Endothelial cell (in vitro differentiated cells): ENCODE measurements at regions not wholly inside any gene's neighbourhood (a gene's known extent, or its start where the extent isn't known, plus 50 kb on each side); places are given as distances from the start of the nearest gene placed in this dataset.

ENCODE experiments used
- DNase-seq: peaks from one replicate; pipeline ENCODE4 v3.0.0; 2021; ENCODE audit warnings: low spot score
- H3K27ac Mint-ChIP-seq: one replicate; pipeline ENCODE4 v1.8.0; 2021; ENCODE audit warnings: mixed read lengths, inconsistent platforms; ENCODE audit not compliant: unreplicated experiment
- H3K27me3 Mint-ChIP-seq: one replicate; pipeline ENCODE4 v1.8.0; 2021; ENCODE audit warnings: mild to moderate bottlenecking, moderate library complexity, mixed read lengths, inconsistent platforms; ENCODE audit not compliant: unreplicated experiment
- H3K36me3 Mint-ChIP-seq: one replicate; pipeline ENCODE4 v1.8.0; 2021; ENCODE audit warnings: mild to moderate bottlenecking, low read depth, mixed read lengths, inconsistent platforms; ENCODE audit not compliant: unreplicated experiment
- H3K4me1 Mint-ChIP-seq: one replicate; pipeline ENCODE4 v1.8.0; 2021; ENCODE audit warnings: mild to moderate bottlenecking, mixed read lengths, inconsistent platforms; ENCODE audit not compliant: unreplicated experiment
- H3K4me3 Mint-ChIP-seq: one replicate; pipeline ENCODE4 v1.8.0; 2021; ENCODE audit warnings: mild to moderate bottlenecking, mixed read lengths, inconsistent platforms; ENCODE audit not compliant: unreplicated experiment
- H3K9me3 Mint-ChIP-seq: one replicate; pipeline ENCODE4 v1.8.0; 2021; ENCODE audit warnings: mixed read lengths, inconsistent platforms; ENCODE audit not compliant: unreplicated experiment
- TF ChIP-seq, protein P1 (sequence below): fragments of 200-600 bp; sonication (generic); IDR thresholded peaks from one replicate; pipeline ENCODE4 v1.5.0; 2021; ENCODE audit warnings: antibody characterized with exemption; ENCODE audit not compliant: unreplicated experiment

DNA sequence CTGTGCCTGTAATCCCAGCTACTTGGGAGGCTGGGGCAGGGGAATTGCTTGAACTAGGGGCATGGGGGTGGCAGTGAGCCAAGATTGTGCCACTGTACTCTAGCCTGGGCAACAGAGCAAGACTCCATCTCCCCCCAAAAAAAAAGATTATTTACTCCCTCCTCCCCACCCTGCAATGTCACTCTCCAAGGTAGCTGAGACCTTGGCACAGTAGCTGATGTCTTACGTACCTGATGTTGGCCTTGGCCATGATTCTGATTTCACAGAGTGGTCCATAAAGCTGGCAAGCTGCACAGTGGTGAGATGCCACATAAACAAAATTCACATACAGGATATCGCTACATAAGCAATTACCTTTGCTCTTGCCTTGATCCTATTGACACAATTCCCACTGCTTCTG, 108.5 kb downstream of the CAVIN4 start:
- Mint-ChIP-seq H3K9me3 (no peaks in the 10 kb centered on the region), H3K27me3 (no peaks in the 10 kb centered on the region), H3K36me3 (no peaks in the 10 kb centered on the region), H3K4me3 (no peak overlapping the region), H3K4me1 (peaks cover 10% of the 10 kb centered on the region), H3K27ac (no peak overlapping the region)
- TF ChIP-seq, protein P1, sequence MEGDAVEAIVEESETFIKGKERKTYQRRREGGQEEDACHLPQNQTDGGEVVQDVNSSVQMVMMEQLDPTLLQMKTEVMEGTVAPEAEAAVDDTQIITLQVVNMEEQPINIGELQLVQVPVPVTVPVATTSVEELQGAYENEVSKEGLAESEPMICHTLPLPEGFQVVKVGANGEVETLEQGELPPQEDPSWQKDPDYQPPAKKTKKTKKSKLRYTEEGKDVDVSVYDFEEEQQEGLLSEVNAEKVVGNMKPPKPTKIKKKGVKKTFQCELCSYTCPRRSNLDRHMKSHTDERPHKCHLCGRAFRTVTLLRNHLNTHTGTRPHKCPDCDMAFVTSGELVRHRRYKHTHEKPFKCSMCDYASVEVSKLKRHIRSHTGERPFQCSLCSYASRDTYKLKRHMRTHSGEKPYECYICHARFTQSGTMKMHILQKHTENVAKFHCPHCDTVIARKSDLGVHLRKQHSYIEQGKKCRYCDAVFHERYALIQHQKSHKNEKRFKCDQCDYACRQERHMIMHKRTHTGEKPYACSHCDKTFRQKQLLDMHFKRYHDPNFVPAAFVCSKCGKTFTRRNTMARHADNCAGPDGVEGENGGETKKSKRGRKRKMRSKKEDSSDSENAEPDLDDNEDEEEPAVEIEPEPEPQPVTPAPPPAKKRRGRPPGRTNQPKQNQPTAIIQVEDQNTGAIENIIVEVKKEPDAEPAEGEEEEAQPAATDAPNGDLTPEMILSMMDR: no peak
- no peak for DNase-seq

DNA sequence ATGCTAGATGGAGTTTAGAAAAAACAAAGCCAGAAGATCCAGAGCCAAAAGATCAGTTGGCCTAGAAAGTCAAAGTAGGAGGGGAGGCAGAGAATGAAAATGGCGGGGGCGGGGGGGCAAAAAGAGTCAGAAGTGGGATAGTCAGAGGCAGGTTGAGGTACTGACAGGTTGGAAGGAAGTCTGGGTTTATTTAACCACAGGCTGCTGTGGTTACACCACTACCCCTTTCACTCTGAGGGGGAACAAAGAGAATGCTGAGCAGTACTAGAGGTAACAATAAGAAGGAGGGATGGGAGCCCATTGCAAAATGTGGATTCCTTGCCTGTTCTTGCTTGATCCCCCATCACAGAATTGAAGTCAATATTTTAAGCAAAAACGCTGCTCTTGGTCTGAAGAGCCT, 111.8 kb downstream of the CAVIN4 start:
- Mint-ChIP-seq H3K36me3 (no peaks in the 10 kb centered on the region), H3K4me1 (peaks cover 10% of the 10 kb centered on the region), H3K27ac (no peak overlapping the region), H3K9me3 (no peaks in the 10 kb centered on the region), H3K4me3 (no peak overlapping the region), H3K27me3 (no peaks in the 10 kb centered on the region)
- DNase-seq: no peak
- TF ChIP-seq, protein P1: no peak

DNA sequence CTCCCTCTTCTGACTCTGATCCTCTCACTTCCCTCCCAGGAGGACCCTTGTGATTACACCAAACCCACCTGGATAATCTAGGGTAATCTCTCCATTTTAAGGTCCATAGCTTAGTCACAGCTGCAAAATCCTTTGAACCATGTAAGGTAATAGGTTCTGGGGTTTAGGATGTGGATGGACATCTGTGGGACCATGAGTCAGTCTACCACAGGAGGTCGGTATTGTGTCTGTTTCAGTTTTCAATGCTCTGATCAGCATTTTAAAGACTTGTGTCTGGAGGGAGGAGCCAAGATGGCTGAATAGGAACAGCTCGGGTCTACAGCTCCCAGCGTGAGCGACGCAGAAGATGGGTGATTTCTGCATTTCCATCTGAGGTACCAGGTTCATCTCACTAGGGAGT, 112.6 kb downstream of the CAVIN4 start:
- Mint-ChIP-seq H3K4me3 (no peak overlapping the region), H3K4me1 (peaks cover 10% of the 10 kb centered on the region), H3K36me3 (no peaks in the 10 kb centered on the region), H3K27ac (no peak overlapping the region), H3K27me3 (no peaks in the 10 kb centered on the region), H3K9me3 (no peaks in the 10 kb centered on the region)
- DNase-seq: no peak
- TF ChIP-seq, protein P1: no peak

DNA sequence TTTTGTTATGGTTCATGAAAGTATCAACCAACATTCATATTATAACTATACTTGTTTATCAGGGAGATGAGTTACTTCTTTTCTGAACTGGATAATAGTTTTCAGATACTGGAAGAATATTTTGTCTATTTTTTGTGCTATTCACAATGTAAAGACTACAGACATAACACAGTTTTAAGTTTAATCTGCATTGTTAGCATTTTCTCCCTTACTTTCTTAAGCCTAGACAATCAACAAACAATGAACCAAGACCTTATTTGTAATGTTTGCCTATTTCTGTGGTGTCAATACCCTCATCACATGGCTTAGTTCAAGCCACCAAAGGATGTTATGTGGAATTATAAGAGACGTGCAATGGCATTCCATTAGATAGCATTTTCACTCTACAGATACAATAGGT, 119.5 kb downstream of the CAVIN4 start:
- no peak for DNase-seq
- Mint-ChIP-seq H3K27me3 (no peaks in the 10 kb centered on the region), H3K27ac (no peak overlapping the region), H3K9me3 (no peaks in the 10 kb centered on the region), H3K4me3 (no peak overlapping the region), H3K4me1 (peaks cover 2% of the 10 kb centered on the region), H3K36me3 (no peaks in the 10 kb centered on the region)
- TF ChIP-seq, protein P1: no peak

DNA sequence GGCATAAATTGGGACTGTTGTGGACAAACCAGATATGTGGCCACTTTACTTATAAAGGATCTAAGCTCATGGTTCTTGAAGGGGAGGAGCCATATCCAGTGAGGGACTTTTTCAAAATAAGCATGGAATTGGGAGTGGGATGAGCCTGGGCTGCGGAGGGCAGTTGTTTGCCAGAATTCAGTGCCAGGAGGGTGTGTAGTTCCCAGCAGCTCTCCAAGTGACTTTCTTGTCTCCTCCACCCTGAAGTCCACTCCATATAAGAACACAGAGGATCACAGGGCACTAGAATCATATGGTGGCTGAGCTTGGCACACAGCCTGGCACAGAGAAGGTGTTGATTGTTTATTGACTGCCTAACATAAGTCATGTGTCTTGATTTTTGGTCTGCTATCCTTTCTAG, 121.1 kb downstream of the CAVIN4 start:
- Mint-ChIP-seq H3K4me1 (peaks cover 2% of the 10 kb centered on the region), H3K27ac (no peak overlapping the region), H3K36me3 (no peaks in the 10 kb centered on the region), H3K27me3 (no peaks in the 10 kb centered on the region), H3K4me3 (no peak overlapping the region), H3K9me3 (no peaks in the 10 kb centered on the region)
- TF ChIP-seq, protein P1: no peak
- DNase-seq: no peak
